ENCODE measurements at regions not wholly inside any gene's neighbourhood (a gene's known extent, or its start where the extent isn't known, plus 50 kb on each side); places are given as distances from the start of the nearest gene placed in this dataset.

DNA sequence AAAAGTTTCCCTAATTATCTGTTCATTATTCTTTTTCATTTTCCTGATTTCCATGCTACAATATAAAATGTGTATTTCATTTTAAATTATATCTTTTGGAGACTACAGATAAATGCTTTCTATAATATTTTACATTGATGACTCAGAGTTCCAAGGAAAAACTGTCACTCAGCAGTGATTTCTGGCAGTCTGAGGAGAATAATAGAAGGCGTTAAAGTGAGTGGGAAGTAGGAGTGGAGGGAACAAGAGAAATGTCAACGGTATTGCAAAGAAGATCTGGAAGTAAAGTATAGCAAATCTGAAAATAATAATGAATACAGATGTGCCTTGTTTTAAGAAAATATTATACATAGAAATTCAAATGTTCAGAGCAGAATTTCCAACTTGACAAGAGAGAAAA, 293.6 kb upstream of the PITX2 start:
- WGBS, 2 donors (ENCODE audit: low coverage in 1 of 2), result 32 to 50% methylated on average over 1 to 2 of the region's 2 CpGs
- Histone ChIP-seq H3K36me3 (no peaks in the 10 kb centered on the region), H3K27ac (no peak overlapping the region), H3K4me3 (no peak overlapping the region), H3K27me3 (no peaks in the 10 kb centered on the region), H3K9me3 (no peaks in the 10 kb centered on the region), H3K4me1 (no peaks in the 10 kb centered on the region)
- no peak for TF ChIP-seq POLR2A (IDR thresholded peaks at IDR 0.05)
- TF ChIP-seq, protein P1, sequence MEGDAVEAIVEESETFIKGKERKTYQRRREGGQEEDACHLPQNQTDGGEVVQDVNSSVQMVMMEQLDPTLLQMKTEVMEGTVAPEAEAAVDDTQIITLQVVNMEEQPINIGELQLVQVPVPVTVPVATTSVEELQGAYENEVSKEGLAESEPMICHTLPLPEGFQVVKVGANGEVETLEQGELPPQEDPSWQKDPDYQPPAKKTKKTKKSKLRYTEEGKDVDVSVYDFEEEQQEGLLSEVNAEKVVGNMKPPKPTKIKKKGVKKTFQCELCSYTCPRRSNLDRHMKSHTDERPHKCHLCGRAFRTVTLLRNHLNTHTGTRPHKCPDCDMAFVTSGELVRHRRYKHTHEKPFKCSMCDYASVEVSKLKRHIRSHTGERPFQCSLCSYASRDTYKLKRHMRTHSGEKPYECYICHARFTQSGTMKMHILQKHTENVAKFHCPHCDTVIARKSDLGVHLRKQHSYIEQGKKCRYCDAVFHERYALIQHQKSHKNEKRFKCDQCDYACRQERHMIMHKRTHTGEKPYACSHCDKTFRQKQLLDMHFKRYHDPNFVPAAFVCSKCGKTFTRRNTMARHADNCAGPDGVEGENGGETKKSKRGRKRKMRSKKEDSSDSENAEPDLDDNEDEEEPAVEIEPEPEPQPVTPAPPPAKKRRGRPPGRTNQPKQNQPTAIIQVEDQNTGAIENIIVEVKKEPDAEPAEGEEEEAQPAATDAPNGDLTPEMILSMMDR (IDR thresholded peaks at IDR 0.05), result no peak
- no peak for TF ChIP-seq EP300 (IDR thresholded peaks at IDR 0.05)
- no peak for TF ChIP-seq POLR2AphosphoS5 (IDR thresholded peaks at IDR 0.05)
- no peak for ATAC-seq

DNA sequence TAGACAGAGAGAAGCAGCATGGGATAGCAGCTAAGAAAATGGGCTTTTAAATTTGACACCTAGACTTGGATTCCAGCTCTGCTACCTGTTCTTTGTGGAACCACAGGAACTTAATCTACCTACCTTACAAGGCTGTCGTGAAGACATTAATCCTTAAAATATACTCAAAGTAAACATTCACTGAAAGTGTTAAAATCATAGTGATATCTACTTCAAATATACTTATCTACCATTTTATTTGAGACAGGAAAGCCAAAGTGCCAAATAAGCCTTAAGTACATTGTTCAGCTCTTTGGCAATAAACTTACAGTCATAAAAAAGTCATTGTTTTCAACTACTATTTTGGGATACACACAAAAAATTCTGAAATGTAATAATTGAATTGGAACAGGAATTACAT, 295.0 kb upstream of the PITX2 start:
- no peak for ATAC-seq
- H3K27ac ChIP-seq, result no peak overlapping the region
- no peaks in the 10 kb centered on the region for H3K4me1 ChIP-seq
- WGBS, 2 donors (ENCODE audit: low coverage in 1 of 2), result 56 to 77% methylated on average over 1 of the region's 1 CpG
- no peaks in the 10 kb centered on the region for H3K27me3 ChIP-seq
- no peaks in the 10 kb centered on the region for H3K36me3 ChIP-seq
- H3K4me3 ChIP-seq, result no peak overlapping the region
- no peaks in the 10 kb centered on the region for H3K9me3 ChIP-seq
- TF ChIP-seq EP300 (IDR thresholded peaks at IDR 0.05) (no peak), POLR2A (IDR thresholded peaks at IDR 0.05) (no peak), POLR2AphosphoS5 (IDR thresholded peaks at IDR 0.05) (no peak)
- TF ChIP-seq, protein P1 (IDR thresholded peaks at IDR 0.05), result no peak

DNA sequence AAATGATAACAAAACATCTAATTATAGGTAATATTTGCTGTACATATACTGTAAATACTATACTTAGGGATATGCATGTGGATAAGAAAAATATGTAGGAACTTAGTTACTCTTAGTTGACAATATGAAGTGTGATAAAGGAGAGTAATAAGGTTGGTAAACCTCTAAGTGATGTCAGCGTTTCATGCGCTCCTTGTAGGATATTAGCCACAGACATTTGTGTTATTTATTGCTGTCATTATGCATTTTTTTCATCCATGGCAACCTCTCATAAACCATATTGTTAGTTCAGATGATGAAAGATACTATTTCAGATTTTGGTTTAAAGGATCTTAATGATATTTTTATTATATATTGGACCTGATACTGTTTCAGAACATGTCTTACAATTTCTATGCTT, 298.1 kb upstream of the PITX2 start:
- no peaks in the 10 kb centered on the region for H3K9me3 ChIP-seq
- WGBS, 2 donors (ENCODE audit: low coverage in 1 of 2), result 85 to 86% methylated on average over 2 of the region's 2 CpGs
- no peak overlapping the region for H3K27ac ChIP-seq
- no peaks in the 10 kb centered on the region for H3K27me3 ChIP-seq
- ATAC-seq, result no peak
- no peak for TF ChIP-seq POLR2A (IDR thresholded peaks at IDR 0.05)
- TF ChIP-seq EP300 (IDR thresholded peaks at IDR 0.05), result no peak
- TF ChIP-seq POLR2AphosphoS5 (IDR thresholded peaks at IDR 0.05), result no peak
- TF ChIP-seq, protein P1 (IDR thresholded peaks at IDR 0.05), result no peak
- no peaks in the 10 kb centered on the region for H3K36me3 ChIP-seq
- H3K4me3 ChIP-seq, result no peak overlapping the region
- no peaks in the 10 kb centered on the region for H3K4me1 ChIP-seq

DNA sequence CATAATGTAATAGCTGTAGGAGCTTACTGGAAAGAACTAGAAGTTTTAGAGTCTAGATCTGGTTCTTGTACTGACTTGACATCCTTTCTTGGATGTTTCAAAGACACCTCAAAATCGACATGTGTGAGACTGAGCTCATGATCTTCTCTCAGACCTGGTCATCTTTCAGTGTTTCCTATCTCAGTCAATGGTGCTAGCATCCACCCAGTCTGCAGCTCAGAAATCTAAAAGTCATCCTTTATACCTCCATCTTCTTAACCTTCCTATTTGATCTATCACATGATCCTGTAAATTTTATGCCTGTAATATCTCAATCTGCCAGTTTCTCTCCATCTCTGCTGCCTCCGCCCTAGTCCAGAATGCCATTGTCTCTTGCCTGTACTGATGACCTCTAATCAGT, 301.9 kb upstream of the PITX2 start:
- 73 to 86% methylated on average over 2 of the region's 2 CpGs for WGBS, 2 donors (ENCODE audit: low coverage in 1 of 2)
- Histone ChIP-seq H3K9me3 (no peaks in the 10 kb centered on the region), H3K27ac (no peak overlapping the region), H3K36me3 (no peaks in the 10 kb centered on the region), H3K27me3 (no peaks in the 10 kb centered on the region), H3K4me3 (no peak overlapping the region), H3K4me1 (no peaks in the 10 kb centered on the region)
- ATAC-seq, result no peak
- TF ChIP-seq, protein P1 (IDR thresholded peaks at IDR 0.05), result no peak
- TF ChIP-seq POLR2AphosphoS5 (IDR thresholded peaks at IDR 0.05) (no peak), POLR2A (IDR thresholded peaks at IDR 0.05) (no peak), EP300 (IDR thresholded peaks at IDR 0.05) (no peak)

DNA sequence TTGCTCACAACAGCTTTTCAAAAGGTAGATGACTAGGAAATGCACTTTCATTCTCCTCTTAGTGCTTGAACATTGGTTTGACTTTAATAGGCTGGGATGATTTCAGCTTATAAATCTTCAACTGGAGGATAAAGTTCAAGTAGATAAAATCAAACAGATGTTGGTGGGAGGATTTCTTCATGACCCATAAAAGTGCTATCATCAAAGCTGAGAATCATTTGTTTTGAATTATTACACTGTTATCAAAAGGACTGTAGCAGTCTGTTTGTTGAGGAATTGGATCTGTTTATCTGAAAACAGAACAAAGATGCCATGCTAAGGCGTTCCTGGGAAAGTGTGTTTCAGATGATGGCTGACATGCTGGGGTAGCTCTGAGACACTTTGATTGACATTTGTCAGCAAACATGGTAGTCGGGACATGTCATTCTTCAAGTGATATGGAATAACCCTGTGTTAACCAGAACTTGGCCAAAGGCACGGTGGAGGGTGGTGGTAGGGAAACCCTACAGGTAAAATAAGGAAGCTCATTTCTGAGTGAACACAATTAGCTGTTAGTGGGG, 304.0 kb upstream of the PITX2 start:
- H3K4me3 ChIP-seq, result no peak overlapping the region
- 44 to 67% methylated on average over 3 of the region's 3 CpGs for WGBS, 2 donors (ENCODE audit: low coverage in 1 of 2)
- H3K27me3 ChIP-seq, result no peaks in the 10 kb centered on the region
- no peaks in the 10 kb centered on the region for H3K9me3 ChIP-seq
- no peak for ATAC-seq
- no peaks in the 10 kb centered on the region for H3K4me1 ChIP-seq
- TF ChIP-seq, protein P1 (IDR thresholded peaks at IDR 0.05), result no peak
- TF ChIP-seq EP300 (IDR thresholded peaks at IDR 0.05), result no peak
- TF ChIP-seq POLR2AphosphoS5 (IDR thresholded peaks at IDR 0.05), result no peak
- TF ChIP-seq POLR2A (IDR thresholded peaks at IDR 0.05), result no peak
- H3K36me3 ChIP-seq, result no peaks in the 10 kb centered on the region
- no peak overlapping the region for H3K27ac ChIP-seq
